GM12878 (cell line): ENCODE measurements at regions not wholly inside any gene's neighbourhood (a gene's known extent, or its start where the extent isn't known, plus 50 kb on each side); places are given as distances from the start of the nearest gene placed in this dataset.

Source experiments
- CHD2 ChIP-seq: IDR thresholded peaks from 2 replicates; pipeline ENCODE4 v1.6.1; 2011; ENCODE audit warnings: low read depth, low read length, improper control_type of control experiment, borderline replicate concordance
- ELK1 ChIP-seq: IDR thresholded peaks from 2 replicates; pipeline ENCODE4 v1.6.1; 2012; ENCODE audit warnings: low read depth, low read length, improper control_type of control experiment
- HDAC2 ChIP-seq: fragments of 200-600 bp; sonication (generic); IDR thresholded peaks from 2 replicates; pipeline ENCODE4 v1.6.1; 2017
- HDGF ChIP-seq: fragments of 450-650 bp; IDR thresholded peaks from 2 replicates; pipeline ENCODE4 v1.6.1; 2016; ENCODE audit warnings: antibody characterized with exemption
- RUNX3 ChIP-seq: IDR thresholded peaks from 2 replicates; pipeline ENCODE4 v1.6.1; 2012; ENCODE audit warnings: low read length, inconsistent platforms
- USF2 ChIP-seq: IDR thresholded peaks from 2 replicates; pipeline ENCODE4 v1.6.1; 2011; ENCODE audit warnings: low read depth, low read length, improper control_type of control experiment, borderline replicate concordance
- ZNF687 ChIP-seq: fragments of 450-650 bp; IDR thresholded peaks from 2 replicates; pipeline ENCODE4 v1.6.1; 2017; ENCODE audit warnings: mild to moderate bottlenecking, moderate library complexity

- no peak for TF ChIP-seq ELK1
- TF ChIP-seq USF2 = no peak
- no peak for TF ChIP-seq HDAC2
- TF ChIP-seq HDGF = no peak
- TF ChIP-seq CHD2 = no peak
- no peak for TF ChIP-seq RUNX3
- no peak for TF ChIP-seq ZNF687
Observed at GRCh38 chr10:78684947-78685346, 383.8 kb upstream of the ZMIZ1 start (continued).
